Loucy (cell line): ENCODE measurements at regions not wholly inside any gene's neighbourhood (a gene's known extent, or its start where the extent isn't known, plus 50 kb on each side); places are given as distances from the start of the nearest gene placed in this dataset.

Experiments
- H2AFZ ChIP-seq: fragments of 200-600 bp; sonication (generic); 2 replicates; pipeline ENCODE4 v1.6.0; 2016; ENCODE audit warnings: antibody characterized with exemption, mild to moderate bottlenecking, low read length, moderate library complexity
- H3F3A ChIP-seq: fragments of 200-600 bp; 2 replicates; pipeline ENCODE4 v1.6.0; 2016; ENCODE audit warnings: antibody characterized with exemption, low read depth, mild to moderate bottlenecking
- H3K27me3 ChIP-seq: fragments of 200-600 bp; sonication (generic); 2 replicates; pipeline ENCODE4 v1.6.1; 2014; ENCODE audit warnings: low read length, mild to moderate bottlenecking; ENCODE audit not compliant: insufficient read depth, poor library complexity, severe bottlenecking
- H3K36me3 ChIP-seq: fragments of 200-600 bp; sonication (generic); 2 replicates; pipeline ENCODE4 v1.6.1; 2016; ENCODE audit warnings: low read length; ENCODE audit not compliant: insufficient read depth
- H3K4me1 ChIP-seq: fragments of 200-600 bp; sonication (generic); 2 replicates; pipeline ENCODE4 v1.5.1; 2014; ENCODE audit warnings: low read length, mild to moderate bottlenecking; ENCODE audit not compliant: insufficient read depth, poor library complexity, severe bottlenecking
- H3K4me2 ChIP-seq: fragments of 200-600 bp; sonication (generic); 2 replicates; pipeline ENCODE4 v1.6.0; 2014; ENCODE audit warnings: antibody characterized with exemption, low read length, low read depth, mild to moderate bottlenecking; ENCODE audit not compliant: poor library complexity, severe bottlenecking
- H3K4me3 ChIP-seq: fragments of 200-600 bp; sonication (generic); 2 replicates; pipeline ENCODE4 v1.5.1; 2014; ENCODE audit warnings: low read length, mild to moderate bottlenecking, mixed read lengths; ENCODE audit not compliant: poor library complexity, severe bottlenecking
- H3K79me2 ChIP-seq: fragments of 200-600 bp; sonication (generic); 2 replicates; pipeline ENCODE4 v1.6.1; 2014; ENCODE audit warnings: low read length; ENCODE audit not compliant: insufficient read depth
- H3K9ac ChIP-seq: fragments of 200-600 bp; sonication (generic); 2 replicates; pipeline ENCODE4 v1.6.0; 2014; ENCODE audit warnings: mild to moderate bottlenecking, low read depth, low read length, moderate library complexity; ENCODE audit not compliant: poor library complexity, severe bottlenecking
- H3K9me2 ChIP-seq: fragments of 200-600 bp; sonication (generic); replicated peaks from 2 replicates; pipeline ENCODE4 v1.6.1; 2016; ENCODE audit warnings: low read depth, low read length, mixed read lengths
- H3K9me3 ChIP-seq: fragments of 200-600 bp; sonication (generic); 2 replicates; pipeline ENCODE4 v1.6.1; 2014; ENCODE audit warnings: mild to moderate bottlenecking, antibody characterized with exemption, low read length, low read depth; ENCODE audit not compliant: insufficient read depth
- H4K20me1 ChIP-seq: fragments of 200-600 bp; sonication (generic); 2 replicates; pipeline ENCODE4 v1.6.0; 2014; ENCODE audit warnings: antibody characterized with exemption, low read length, mild to moderate bottlenecking; ENCODE audit not compliant: insufficient read depth, poor library complexity, severe bottlenecking
- EZH2phosphoT487 ChIP-seq: fragments of 200-600 bp; IDR thresholded peaks from 2 replicates; pipeline ENCODE4 v1.6.1; 2018; ENCODE audit warnings: antibody characterized with exemption, mild to moderate bottlenecking, moderate library complexity, borderline replicate concordance
- TF ChIP-seq, protein P1 (sequence below): fragments of 200-600 bp; sonication (generic); conservative IDR thresholded peaks from 2 replicates; pipeline ENCODE4 v1.5.1; 2014; ENCODE audit warnings: mild to moderate bottlenecking, antibody characterized with exemption, low read length

DNA sequence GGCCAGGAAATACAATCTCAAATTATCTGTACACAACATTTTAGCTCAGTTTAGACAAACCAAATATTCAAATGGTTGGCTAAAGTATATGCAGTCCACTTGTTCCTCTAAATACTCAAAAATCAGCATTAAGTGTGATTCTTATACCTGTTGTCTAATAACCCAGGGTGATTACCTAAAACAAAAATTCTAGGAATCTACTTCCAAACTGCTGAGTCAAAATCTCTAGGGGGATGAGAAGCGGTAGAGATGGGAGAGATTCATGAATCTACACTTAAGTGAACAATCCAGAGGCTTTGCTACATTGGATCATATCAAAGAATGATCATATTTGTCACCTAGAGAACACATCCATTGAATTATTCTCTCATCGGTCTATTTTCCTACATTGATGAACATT, 420.9 kb upstream of the PKDCC start:
- H4K20me1 ChIP-seq = no peaks in the 10 kb centered on the region
- no peaks in the 10 kb centered on the region for H3K9me3 ChIP-seq
- no peaks in the 10 kb centered on the region for H3K27me3 ChIP-seq
- H3K9me2 ChIP-seq = no peaks in the 10 kb centered on the region
- no peaks in the 10 kb centered on the region for H3K36me3 ChIP-seq
- no peaks in the 10 kb centered on the region for H3K4me1 ChIP-seq
- no peak overlapping the region for H3K9ac ChIP-seq
- H2AFZ ChIP-seq = no peak overlapping the region
- no peak overlapping the region for H3K4me3 ChIP-seq
- no peaks in the 10 kb centered on the region for H3K79me2 ChIP-seq
- H3F3A ChIP-seq = no peaks in the 10 kb centered on the region
- TF ChIP-seq, protein P1, sequence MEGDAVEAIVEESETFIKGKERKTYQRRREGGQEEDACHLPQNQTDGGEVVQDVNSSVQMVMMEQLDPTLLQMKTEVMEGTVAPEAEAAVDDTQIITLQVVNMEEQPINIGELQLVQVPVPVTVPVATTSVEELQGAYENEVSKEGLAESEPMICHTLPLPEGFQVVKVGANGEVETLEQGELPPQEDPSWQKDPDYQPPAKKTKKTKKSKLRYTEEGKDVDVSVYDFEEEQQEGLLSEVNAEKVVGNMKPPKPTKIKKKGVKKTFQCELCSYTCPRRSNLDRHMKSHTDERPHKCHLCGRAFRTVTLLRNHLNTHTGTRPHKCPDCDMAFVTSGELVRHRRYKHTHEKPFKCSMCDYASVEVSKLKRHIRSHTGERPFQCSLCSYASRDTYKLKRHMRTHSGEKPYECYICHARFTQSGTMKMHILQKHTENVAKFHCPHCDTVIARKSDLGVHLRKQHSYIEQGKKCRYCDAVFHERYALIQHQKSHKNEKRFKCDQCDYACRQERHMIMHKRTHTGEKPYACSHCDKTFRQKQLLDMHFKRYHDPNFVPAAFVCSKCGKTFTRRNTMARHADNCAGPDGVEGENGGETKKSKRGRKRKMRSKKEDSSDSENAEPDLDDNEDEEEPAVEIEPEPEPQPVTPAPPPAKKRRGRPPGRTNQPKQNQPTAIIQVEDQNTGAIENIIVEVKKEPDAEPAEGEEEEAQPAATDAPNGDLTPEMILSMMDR = no peak
- no peak overlapping the region for H3K4me2 ChIP-seq

DNA sequence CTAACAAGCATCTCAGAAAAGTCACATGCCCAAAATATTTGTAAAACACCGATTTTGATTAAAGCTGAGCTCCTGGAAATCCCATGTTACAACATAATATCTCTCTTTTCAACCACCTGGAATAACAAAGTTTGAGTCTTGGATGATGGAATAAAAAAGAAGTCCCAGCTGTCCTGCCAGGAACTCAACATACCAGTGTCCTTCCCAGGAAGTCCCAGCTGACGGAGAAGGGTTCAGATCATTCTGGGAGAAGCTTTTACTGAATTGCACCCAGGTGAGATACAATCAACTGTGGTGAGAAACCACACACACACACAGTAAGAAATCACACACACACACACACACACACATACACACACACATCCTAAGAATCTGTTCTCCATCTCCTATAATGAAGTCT, 413.1 kb upstream of the PKDCC start:
- H3K9ac ChIP-seq = no peak overlapping the region
- H3K4me3 ChIP-seq = no peak overlapping the region
- H3F3A ChIP-seq = no peaks in the 10 kb centered on the region
- H3K79me2 ChIP-seq = no peaks in the 10 kb centered on the region
- H3K36me3 ChIP-seq = no peaks in the 10 kb centered on the region
- TF ChIP-seq, protein P1 = no peak
- TF ChIP-seq EZH2phosphoT487 = no peak
- H3K4me2 ChIP-seq = no peak overlapping the region
- H3K27me3 ChIP-seq = no peaks in the 10 kb centered on the region
- H3K9me3 ChIP-seq = no peaks in the 10 kb centered on the region
- H4K20me1 ChIP-seq = no peaks in the 10 kb centered on the region
- H3K4me1 ChIP-seq = no peaks in the 10 kb centered on the region
- no peak overlapping the region for H2AFZ ChIP-seq
- H3K9me2 ChIP-seq = no peaks in the 10 kb centered on the region

DNA sequence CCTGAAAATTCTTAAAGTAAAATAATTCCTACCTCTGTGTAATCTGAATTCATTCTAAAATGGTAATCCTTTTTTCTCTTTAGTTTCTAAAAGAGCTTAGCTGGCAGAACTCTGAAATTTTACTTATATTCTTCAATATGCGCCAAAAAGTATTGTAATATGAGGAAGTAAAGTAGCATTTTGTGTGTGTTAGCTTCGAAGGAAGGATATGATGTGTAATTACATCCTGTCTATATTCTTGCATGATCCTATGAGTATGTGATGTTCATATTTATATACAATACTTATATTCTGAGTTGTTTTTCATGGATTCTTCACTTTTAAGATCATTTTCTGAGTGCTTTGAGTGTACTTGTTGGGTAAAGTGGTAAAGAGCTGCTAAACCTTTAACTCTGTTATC, 402.9 kb upstream of the PKDCC start:
- TF ChIP-seq, protein P1 = no peak
- no peak for TF ChIP-seq EZH2phosphoT487
- H3K36me3 ChIP-seq = no peaks in the 10 kb centered on the region
- H3K4me2 ChIP-seq = no peak overlapping the region
- no peaks in the 10 kb centered on the region for H3K4me1 ChIP-seq
- H3K4me3 ChIP-seq = no peak overlapping the region
- no peaks in the 10 kb centered on the region for H4K20me1 ChIP-seq
- no peak overlapping the region for H2AFZ ChIP-seq
- no peaks in the 10 kb centered on the region for H3K27me3 ChIP-seq
- no peaks in the 10 kb centered on the region for H3F3A ChIP-seq
- no peaks in the 10 kb centered on the region for H3K79me2 ChIP-seq
- no peak overlapping the region for H3K9ac ChIP-seq
- H3K9me2 ChIP-seq = no peaks in the 10 kb centered on the region
- H3K9me3 ChIP-seq = no peaks in the 10 kb centered on the region
